Chondrocyte (in vitro differentiated cells): ENCODE measurements at regions not wholly inside any gene's neighbourhood (a gene's known extent, or its start where the extent isn't known, plus 50 kb on each side); places are given as distances from the start of the nearest gene placed in this dataset.

Source experiments
- DNase-seq: peaks from one replicate; pipeline ENCODE4 v3.0.0; 2021; ENCODE audit warnings: mixed read lengths, low spot score
- H3K27ac Mint-ChIP-seq: one replicate; pipeline ENCODE4 v1.8.0; 2021; ENCODE audit warnings: mild to moderate bottlenecking, moderate library complexity, mixed read lengths; ENCODE audit not compliant: unreplicated experiment
- H3K27me3 Mint-ChIP-seq: 2 replicates; pipeline ENCODE4 v1.8.0; 2021; ENCODE audit warnings: low read depth, mixed read lengths
- H3K36me3 Mint-ChIP-seq: 2 replicates; pipeline ENCODE4 v1.8.0; 2021; ENCODE audit warnings: low read depth, mixed read lengths
- H3K4me1 Mint-ChIP-seq: 2 replicates; pipeline ENCODE4 v1.8.0; 2021; ENCODE audit warnings: low read depth, mild to moderate bottlenecking, mixed read lengths
- H3K4me3 Mint-ChIP-seq: one replicate; pipeline ENCODE4 v1.8.0; 2021; ENCODE audit warnings: mild to moderate bottlenecking, moderate library complexity, mixed read lengths; ENCODE audit not compliant: unreplicated experiment
- H3K9me3 Mint-ChIP-seq: 2 replicates; pipeline ENCODE4 v1.8.0; 2021; ENCODE audit warnings: low read depth, mixed read lengths
- CTCF ChIP-seq: fragments of 200-600 bp; sonication (generic); IDR thresholded peaks from 2 replicates; pipeline ENCODE4 v1.5.0; 2021; ENCODE audit warnings: antibody characterized with exemption, mild to moderate bottlenecking, moderate library complexity

- Mint-ChIP-seq H3K27me3 (no peaks in the 10 kb centered on the region), H3K4me3 (no peak overlapping the region), H3K27ac (no peak overlapping the region), H3K36me3 (no peaks in the 10 kb centered on the region), H3K4me1 (peaks cover 6% of the 10 kb centered on the region), H3K9me3 (no peaks in the 10 kb centered on the region)
- TF ChIP-seq CTCF: no peak
- no peak for DNase-seq
Observed at GRCh38 chr5:125226825-125227224, 480.4 kb upstream of the ZNF608 start.

DNA sequence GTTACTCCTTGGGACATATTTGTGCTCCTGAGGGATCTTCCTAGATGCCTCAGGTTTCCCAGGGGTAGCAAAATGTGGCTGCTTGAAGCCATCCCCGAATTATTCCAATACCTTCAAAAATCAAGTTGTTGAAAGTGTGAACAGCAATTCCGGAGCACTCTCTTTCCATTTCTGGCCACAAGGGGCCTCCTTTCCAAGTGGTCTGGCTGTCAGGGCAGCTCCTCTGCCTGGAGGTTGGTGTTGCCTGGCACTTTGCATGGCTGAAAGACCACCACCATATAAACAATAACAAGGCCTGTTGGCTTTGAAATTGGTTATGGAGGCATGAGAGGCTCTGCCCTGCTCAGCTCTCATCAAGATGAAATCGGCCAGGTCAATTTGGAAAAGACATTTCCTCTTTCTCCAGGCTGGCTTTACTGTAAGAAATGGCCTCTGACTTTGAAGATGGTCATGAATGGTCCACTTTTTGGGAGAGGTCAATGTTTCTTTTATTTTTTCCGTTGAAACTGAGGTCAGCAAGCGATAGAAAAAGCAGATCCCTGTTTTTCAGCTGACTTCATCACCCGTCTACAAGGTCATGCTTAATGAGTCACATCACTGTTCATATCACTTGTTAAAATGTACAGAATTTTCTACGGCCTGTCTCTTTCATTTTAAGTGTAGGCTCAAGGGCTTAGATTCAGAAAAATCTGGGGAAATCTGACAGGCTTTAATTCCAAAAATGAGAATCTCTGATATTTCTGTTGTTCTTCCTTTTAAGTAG lies 481.1 kb upstream of the ZNF608 start:
- Mint-ChIP-seq H3K9me3 (no peaks in the 10 kb centered on the region), H3K27ac (no peak overlapping the region), H3K4me1 (peaks cover 6% of the 10 kb centered on the region), H3K4me3 (no peak overlapping the region), H3K27me3 (no peaks in the 10 kb centered on the region), H3K36me3 (no peaks in the 10 kb centered on the region)
- peak; percentile 74 for TF ChIP-seq CTCF
- no peak for DNase-seq

DNA sequence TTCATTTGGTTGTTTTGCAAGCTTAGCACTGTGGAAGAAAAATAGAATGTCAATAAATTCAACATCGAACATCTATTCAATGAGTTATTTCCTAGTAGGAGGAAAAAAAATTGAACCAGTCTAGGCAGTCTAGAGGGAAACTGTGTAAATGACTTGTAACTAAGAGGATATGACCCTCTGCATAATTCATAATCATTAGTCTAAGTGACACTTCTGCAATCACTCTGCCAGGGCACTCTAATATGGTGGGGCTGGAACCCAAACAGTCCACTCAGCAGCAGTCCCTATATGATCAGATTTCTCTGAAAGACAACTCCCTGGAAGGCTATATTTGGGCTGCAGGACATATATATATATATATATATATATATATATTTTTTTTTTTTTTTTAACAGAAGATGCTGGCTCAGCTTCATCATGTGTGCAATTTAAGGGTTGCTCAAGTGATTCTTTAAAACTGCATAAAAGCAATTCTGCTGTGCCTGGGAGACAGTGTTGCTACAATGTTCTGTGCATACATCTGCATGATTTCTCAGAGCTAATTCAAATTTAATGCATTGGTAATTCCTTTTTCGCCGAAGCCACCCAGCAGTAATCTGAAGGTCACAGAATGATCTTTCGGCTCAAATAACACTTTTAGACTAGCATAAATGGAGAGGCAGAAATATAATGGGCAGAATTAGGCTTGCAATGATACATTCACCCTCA lies 482.1 kb upstream of the ZNF608 start:
- H3K4me1 Mint-ChIP-seq: peaks cover 6% of the 10 kb centered on the region

DNA sequence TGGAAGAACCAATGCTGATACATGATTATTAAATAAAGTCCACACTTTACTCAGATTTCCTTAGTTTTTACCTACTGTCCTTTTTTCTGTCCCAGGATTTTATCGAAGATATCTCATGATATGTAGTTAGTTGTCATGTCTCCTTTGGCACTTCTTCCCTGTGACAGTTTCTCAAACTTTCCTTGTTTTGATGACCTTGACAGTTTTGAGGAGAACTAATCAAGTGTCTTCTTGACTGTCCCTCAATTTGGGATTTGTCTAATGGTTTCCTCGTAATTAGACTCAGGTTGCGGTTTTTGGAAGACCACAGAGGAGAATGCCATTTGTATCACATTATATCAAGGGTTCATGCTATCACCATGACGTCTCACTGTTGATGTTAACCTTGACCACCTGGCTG lies 483.1 kb upstream of the ZNF608 start:
- Mint-ChIP-seq H3K27me3 (no peaks in the 10 kb centered on the region), H3K4me1 (peaks cover 6% of the 10 kb centered on the region), H3K4me3 (no peak overlapping the region), H3K36me3 (no peaks in the 10 kb centered on the region), H3K27ac (no peak overlapping the region), H3K9me3 (no peaks in the 10 kb centered on the region)
- no peak for DNase-seq
- no peak for TF ChIP-seq CTCF

More for the DNA sequence above, 482.1 kb upstream of the ZNF608 start:
- Mint-ChIP-seq H3K27me3 (no peaks in the 10 kb centered on the region), H3K36me3 (no peaks in the 10 kb centered on the region), H3K9me3 (no peaks in the 10 kb centered on the region), H3K4me3 (no peak overlapping the region), H3K27ac (no peak overlapping the region)
- no peak for TF ChIP-seq CTCF
- no peak for DNase-seq

DNA sequence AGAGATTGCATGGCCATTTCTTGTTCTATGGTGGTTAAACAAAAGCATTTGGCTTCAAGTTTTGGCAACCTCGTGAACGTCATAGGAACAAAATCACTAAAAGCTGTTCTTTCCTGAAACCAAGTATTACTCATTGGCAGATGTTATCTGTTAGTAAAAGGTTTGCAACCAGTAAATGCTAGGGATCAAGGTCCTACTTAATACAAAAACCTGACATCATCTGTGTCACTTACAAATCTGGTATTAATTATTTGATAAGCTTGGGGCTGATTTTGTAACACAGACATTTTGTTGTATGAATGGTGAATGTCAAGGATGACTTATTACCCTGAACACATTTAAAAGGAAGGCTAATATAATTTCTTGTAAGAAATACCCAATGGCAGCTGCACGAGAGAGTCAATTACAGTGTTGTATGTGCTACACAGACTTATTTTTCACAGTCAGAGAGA lies 486.4 kb upstream of the ZNF608 start:
- H3K4me3 Mint-ChIP-seq: no peak overlapping the region
- no peaks in the 10 kb centered on the region for H3K36me3 Mint-ChIP-seq
- H3K27ac Mint-ChIP-seq: no peak overlapping the region
- no peaks in the 10 kb centered on the region for H3K27me3 Mint-ChIP-seq
- H3K4me1 Mint-ChIP-seq: peaks cover 4% of the 10 kb centered on the region
- no peak for DNase-seq
- H3K9me3 Mint-ChIP-seq: no peaks in the 10 kb centered on the region
- no peak for TF ChIP-seq CTCF
